GM21390 (cell line): ENCODE measurements at regions not wholly inside any gene's neighbourhood (a gene's known extent, or its start where the extent isn't known, plus 50 kb on each side); places are given as distances from the start of the nearest gene placed in this dataset.

Source experiments
- ATAC-seq: cut with Tn5 transposase; IDR thresholded peaks from one replicate; pipeline ENCODE4 v1.9.1; 2021; ENCODE audit not compliant: unreplicated experiment

DNA sequence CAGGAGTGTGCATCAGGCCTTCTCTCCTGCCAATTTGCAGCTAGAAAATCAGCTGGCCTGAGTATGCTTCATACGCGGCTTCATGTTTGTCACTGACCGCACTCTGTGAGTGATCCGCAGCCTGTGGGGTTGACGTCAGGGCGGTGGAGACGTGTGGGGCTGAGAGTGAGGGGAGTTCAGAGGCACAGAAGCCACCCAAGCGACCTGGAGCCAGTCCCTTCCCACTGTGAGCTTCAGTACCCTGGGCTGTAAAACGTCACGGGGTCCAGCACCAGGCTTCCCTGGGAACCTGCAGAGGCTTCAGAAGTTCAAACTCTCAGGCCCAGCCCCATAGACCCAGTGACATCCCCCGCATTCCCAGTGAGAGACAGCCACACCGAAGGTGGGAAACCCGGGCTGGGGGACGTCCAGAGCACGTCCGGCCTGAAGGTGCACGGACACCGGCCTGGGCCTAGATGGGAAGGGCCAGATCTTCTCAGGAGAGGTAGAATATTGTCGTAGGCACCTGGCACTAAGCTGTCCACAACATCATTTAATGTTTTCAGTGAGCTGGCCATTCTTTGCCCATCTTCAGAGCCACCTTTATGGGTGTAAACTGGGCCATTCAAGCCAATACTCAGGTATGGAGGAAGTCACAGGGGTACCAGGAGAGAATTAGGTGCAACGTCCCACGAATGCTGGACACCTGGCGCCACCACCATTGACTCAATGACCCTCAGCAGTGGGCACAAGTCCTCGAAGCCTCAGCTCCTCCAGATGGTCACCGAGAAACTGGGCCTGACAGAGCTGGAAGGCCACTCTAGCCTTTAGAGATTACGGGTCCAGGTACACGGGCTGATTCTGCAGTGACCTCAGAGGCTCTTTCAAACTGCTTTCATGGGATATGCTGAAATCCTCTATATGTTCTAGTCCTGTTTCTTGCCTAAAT is 235.6 kb upstream of the MYT1L start:
- no peak for ATAC-seq

DNA sequence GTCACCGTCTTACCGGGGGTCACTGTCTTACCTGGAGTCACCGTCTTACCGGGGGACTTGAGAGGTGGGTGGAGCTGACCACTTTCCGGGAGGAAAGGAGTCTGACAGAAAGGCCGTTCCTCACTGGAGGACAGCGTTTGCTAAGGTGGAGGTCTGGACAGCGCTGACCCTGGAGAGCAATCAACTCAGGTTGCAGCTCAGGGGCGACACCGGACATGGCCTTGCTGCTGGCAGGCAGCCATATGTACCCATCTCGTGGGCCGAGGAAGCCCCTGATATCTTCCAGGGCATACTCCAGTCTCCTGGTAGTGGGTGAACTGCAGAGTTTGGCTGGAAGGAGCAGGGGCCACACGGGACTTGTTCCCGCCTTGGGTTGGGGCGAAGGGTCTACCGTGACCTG is 234.6 kb upstream of the MYT1L start:
- no peak for ATAC-seq

DNA sequence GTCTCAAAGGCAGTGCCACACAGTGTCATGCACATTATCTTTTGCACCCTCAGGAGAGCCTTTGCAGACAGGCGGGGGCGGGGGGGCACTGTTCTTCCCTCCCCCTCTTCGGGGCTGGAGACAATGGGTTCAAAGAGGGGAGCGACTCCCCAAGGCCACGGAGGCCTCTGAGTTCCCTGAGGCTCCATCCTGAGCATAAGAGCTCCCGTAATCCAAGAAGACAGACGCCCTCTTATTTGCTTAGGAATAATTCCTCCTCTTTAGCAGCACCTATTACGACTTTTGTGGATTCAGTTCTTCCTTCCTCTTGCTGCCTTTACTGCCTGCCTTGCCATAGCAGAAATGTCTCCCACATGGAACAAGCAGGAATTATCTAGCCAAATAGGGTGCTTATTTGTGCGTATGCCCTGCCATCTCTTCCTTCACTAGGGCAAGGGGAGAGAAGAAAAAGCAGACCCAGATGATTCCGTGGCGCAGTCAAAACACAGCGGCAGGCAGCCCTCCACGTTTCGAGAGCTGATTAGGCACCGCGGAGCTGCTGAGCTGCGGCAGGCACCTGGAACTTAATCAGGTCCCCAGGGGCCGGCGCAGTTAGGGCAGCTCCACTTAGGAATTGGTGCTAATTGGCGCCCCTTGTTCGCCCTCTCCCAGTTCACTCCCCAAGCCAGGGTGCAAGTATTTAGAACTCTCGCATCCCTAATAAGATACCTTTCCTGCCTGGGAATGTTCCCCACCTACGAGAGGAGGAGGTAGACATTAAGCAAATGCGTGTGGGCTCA is 233.4 kb upstream of the MYT1L start:
- no peak for ATAC-seq

DNA sequence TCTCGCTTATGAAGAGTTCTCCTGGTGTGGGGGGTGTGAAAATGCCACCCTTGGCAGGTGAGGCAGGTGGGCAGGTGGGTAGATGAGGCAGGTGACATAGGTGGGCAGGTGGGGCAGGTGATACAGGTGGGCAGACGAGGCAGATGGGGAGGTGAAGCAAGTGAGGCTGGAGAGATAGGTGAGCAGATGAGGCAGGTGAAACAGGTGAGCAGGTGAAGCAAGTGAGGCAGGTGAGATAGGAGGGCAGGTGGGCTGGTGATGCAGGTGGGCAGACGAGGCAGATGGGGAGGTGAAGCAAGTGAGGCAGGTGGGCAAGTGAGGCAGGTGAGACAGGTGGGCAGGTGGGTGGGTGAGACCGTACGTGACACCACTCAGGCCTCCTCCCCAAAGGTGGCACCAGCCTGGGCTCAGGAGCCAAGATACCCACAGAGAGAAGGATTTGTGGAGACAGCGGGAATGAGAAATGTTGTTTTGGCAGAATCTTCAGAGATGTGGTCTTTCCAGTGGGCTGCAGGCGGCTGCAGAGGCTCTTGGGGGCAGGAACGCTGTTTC is 232.3 kb upstream of the MYT1L start:
- no peak for ATAC-seq

DNA sequence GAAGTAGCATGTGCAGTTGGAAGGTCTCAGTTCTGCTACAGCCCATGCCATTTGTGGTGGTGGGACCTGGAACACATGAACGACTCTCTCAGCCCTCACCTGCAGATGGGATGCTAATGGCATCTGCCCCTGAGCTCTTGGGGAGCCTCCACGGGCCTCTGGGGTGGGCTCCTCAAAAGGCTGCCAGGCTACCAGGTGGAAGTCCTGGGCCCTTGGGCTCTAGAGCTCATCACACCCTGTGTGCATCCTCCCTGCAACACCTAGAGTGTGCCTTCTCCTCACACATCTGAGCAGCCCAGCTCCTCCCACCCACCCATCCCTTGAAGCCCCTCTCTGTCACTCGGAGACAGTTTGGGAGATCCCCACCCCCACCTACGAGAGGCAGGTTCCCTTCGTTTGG is 231.8 kb upstream of the MYT1L start:
- no peak for ATAC-seq

DNA sequence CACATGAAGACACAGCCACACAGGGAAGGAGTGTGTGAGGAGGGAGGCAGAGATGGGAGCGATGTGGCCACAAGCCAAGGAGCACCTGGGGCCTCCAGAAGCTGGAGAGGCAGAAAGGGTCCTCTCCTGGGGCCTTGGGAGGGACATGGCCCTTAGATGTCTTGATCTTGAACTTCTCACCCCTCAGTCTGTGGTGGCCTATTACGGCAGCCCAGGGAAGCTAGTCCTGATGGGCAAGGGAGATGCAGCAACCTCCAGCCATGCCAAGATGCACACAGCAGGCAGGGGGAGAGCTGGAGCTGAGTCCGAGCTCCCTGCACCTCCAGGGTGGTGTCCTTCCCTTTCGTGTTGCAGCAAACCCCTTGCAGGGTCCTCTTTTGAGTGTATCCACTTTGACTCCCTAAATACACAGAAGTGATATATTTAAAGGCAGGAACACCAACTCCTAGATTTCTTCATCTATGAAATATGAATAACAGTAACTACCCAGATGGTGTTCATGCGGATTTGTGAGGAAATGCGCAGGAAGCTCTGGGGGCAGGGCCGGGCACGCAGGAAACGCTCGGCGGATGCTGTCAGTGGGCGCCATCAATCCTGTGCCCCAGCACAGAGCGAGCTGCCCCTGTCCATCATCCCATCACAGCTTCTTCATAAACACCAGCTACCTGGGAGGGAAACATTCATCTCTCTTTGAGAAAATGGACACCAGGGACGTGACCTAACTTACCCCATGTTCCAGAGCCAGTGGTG is 230.4 kb upstream of the MYT1L start:
- no peak for ATAC-seq

DNA sequence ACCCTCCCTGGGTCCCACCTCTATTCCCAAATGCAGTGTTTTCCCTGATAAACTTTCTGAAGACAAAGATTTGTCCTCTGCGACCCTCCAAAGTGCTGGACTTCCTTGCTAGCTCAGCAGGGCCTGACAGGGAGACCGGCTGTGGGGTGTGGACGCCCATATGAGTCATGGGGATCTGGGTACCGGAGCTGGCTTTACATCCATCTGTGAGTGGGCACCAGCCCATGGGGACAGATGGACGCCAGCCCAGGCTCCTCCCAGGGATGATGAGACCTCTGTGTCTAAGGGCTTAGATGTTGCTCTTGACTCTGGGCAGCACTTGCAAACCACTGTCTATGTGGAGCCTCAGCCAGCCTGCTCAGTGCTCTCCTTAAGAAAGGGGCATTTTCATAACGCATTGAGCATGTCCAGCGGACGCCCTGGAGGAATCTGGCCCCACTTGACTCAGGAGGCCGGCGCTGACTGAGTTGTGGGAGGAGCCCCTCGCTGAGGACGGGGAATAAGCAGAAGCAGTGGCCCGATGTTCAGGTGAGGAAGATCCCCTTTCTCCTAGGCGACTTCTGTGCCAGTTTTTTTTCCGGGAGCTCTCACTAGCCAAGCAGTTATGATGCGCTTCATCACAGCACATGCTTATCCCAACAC is 229.4 kb upstream of the MYT1L start:
- no peak for ATAC-seq

DNA sequence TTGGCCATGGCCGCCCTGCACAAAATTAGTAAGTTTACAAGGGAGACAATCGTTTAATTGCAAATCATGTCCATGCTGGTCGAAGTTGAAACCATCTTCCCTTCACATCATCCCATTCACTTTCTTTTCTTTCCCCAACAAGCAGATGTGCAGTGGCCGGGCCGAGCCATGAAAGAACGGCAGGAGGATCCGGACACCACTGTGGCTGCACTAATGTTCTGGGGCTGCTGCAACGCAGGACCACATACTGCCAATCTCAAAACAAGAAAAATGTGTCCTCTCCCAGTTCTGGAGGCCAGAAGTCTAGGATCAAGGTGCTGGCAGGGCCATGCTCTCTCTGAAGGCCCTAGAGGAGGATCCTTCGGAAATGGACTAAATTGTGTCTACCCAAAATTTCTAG is 227.4 kb upstream of the MYT1L start:
- no peak for ATAC-seq

DNA sequence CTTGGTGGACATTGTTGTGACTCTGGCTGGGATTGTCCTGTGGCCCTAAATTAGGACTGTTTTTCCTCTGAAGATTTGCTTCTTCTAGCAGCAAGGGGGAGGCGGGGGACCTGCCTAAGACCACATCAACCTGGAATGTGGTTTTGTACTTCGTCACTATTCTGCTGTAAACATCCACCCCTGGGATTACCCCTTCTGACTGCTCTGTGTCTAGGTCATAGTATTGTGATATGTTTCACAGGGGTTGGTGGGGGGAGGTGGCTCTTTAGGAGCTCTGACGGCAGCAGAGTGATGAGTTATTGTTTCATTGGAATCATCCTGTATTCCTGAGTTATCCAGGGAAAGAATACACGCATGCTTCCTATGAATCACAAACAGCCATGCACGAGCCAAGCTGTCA is 226.4 kb upstream of the MYT1L start:
- ATAC-seq, result no peak

DNA sequence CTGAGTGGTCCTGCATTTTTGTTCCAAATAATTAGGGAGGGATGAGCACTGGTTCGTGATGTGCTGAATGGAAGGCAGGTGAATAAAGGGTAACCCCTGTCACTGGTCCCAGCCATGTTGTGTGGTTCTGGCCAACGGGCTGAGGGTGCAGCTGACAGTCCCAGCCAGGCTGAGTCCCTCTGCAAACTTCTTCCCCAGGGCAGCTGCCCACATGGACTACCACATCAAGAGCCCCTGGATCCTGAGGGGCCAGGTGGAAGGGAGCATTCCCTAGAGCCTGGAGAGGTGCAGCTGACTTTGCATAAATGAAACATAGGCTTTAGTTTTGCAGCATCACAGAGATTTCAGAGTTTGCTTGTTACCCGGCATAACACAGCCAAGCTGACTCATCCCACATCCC is 219.8 kb upstream of the MYT1L start:
- ATAC-seq, result no peak

DNA sequence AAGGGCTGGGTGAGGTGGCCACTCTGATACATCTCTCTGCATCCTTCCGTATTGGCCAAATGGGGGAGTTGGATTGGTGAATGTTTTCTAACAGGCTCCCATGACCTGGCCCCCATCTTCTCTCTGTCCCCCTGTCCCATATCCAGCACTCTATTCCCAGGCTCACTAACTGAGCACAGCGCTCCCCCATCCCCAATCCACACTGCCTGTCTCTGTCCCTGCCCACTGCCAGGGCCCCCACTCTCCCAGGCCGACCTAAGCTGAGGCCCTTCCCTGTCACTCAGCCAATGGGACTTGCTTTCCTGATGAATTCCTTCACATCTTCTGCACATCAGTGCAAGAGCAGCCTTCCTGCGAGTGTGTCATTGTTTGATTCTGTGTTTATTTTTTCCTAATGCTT is 216.8 kb upstream of the MYT1L start:
- ATAC-seq, result no peak

DNA sequence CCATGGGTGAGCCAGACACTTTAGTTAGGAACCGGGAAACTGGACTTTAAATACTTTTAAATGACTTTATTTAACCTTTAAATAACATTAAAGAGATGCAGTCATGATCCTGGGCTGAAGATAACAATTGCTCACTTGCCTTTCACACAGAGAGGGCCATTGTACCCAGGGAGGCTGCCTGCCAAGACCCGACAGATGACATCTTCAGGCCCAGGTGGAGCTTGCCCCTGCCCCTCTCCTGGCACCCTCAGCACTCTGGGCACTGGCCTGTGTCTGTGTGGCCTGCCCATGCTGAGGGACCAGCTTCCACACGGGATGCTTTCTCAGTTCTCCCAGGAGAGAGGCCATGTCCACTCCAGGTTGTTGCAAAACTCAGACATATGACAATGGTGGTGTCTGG is 216.4 kb upstream of the MYT1L start:
- no peak for ATAC-seq

DNA sequence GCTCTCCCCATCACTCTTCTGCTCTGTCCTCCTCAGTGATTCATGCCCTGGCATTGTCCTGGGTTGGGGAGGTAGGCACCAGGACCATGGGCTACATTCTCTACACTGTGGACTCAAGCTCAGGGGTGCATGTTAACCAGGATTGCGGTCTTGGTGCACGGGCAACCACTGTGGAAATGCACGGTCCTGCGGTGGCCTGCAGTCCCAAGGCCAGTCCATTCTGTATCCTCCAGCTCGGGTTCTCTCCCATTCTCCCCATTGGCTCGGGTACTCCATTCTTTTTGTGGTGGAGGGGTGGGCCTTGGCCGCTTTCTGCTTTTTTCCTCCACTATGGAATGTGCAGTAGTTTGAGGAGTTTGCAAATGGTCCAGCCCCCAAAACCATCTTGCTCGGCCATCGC is 215.0 kb upstream of the MYT1L start:
- no peak for ATAC-seq

DNA sequence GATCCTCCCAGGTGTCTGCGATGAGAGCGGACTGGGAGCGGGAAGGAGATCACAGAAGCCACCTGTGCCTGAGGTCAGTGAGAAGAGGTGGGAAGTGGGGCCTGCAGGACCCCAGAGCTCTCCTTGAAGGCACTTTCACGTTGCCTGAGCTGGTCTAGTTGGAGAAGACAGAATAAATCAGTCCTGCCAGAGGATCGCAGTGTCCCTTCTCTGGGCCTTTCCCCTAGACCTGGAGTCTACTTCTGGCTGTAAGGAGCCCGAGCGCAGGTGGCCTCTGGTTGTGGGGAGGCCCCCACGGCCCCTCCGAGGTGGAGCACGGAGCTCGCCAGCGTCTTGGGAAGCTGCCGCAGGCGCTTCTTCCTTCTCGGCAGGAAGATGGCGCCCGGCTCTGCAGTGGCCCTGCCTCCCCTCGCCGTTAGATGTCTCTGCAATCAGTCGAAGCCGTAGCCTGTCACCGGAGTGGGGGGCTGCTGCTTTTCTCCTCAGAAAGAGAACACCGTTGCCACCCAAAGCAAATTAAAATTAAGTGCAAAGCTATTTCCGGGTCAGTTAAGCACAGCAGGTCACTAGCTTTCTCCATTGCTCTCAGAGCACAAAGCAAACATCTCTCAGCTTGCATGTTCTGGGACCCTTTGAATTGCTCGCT is 212.0 kb upstream of the MYT1L start:
- ATAC-seq, result no peak

DNA sequence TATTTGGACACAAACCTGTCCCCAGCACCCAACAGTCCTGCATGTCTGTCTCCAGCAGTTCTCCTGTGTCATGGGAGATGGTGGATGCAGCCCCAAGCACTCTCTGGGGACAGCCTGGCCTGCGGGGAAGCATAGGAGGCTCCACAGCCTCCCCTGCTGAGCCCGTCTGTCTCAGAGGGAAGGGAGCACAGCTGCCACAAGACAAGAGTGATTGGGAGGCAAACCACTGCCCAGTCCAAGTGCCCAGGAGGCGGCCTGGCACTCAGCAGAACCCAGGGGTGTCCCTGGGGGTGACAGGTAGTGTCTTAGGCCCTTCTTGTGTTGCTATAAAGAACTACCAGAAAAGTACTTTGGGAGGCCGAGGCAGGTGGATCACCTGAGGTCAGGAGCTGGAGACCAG is 211.2 kb upstream of the MYT1L start:
- ATAC-seq, result no peak

DNA sequence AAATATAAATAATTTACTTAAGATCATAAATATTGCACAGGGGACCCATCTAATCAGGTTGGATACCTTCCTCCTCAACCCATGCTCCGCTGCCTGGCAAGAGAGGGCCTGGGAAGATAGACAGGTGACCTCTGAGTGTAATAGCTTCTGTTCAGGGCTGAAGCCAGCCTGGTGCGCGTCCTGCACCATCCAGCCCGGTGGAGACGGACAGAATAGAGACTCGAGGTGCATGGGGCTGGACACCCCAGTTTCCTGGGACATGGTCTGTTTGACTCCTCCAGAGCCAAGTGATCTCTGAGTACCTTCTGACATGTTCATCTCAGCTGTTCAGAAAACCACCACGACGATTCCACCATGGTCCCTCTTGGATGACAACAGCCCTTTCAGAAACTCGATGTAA is 209.3 kb upstream of the MYT1L start:
- no peak for ATAC-seq

DNA sequence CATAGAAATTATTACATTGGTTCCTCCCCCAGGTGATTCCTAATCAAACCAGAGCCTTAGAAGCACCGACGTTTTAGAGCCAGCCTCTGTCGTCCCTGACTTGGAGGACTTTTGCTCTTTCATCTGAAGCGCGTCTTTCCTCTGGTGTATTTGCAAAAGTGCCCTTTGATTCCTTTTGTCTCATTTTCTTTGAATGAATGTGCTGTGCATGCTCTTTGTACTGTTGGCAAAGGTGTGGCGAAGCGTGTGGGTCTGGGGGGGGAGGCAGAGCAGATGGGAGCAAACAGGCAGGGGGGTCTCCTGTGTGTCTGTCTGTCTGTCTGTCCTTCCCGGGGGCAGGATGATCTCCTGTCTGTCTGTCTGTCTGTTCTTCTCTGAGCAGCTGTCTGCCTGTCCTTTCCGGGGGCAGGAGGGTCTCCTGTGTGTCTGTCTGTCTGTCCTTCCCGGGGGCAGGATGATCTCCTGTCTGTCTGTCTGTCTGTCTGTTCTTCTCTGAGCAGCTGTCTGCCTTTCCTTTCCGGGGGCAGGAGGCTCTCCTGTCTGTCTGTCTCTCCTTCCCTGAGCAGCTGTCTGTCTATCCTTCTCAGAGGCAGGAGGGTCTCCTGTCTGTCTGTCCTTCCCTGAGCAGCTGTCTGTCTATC is 205.5 kb upstream of the MYT1L start:
- no peak for ATAC-seq

DNA sequence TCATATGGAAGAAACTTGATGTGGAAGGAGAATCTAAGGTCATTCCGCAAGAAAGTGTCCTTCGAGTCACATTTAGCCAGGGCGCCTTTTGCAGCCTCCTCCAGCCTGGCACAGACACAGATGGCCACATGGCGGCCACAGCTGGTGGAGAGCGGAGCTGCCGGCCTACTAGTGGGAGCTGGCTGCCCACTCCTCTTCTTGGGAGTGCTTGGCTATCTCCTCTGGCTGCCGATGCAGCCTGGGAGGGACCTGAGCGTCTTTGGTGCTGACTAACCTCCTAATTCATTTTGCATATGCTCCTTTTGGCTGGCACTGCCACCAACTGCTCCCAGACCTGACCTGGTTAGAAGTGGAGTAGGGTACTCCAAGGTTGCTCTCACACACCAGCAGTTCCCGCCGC is 199.3 kb upstream of the MYT1L start:
- ATAC-seq, result no peak

DNA sequence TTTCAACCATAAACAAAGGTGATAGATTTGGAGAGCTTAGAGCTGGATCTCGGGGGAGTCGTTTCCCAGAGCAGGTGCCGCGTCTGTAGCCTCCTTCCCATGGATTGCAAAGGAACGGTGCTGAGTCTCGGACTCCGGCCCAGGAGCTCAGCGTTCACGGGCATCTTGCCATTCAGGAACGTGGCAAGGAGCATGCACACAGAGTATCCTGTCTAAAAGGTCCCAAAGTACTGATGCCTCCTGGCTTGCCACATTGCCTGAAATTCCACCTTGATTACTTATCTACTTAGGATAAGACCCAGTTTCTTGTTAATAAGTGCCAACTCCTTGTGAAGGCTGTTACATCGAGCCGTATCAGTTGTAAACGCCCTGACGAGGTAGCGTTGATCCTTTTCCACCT is 197.8 kb upstream of the MYT1L start:
- no peak for ATAC-seq

DNA sequence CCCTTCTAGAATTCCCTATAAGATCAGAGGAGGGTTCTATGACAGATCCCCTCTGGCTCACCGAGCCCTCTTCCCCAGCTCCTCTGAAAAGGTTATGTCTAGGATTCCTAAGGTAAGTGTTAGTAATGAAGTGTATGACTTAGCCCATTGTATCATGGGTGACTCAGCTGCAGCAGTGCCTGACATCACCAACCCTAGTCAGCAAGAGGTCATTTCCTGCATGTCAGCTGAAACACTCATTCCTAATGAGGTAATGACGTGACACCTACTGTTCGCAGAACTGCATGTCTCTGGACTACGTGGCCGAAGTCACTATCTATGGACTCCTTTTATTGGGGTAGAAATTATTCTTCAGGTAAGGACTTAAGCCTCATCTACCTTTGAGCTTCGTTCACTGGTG is 196.1 kb upstream of the MYT1L start:
- no peak for ATAC-seq
